Subcutaneous abdominal adipose tissue (tissue), 5 donors: ENCODE measurements at regions not wholly inside any gene's neighbourhood (a gene's known extent, or its start where the extent isn't known, plus 50 kb on each side); places are given as distances from the start of the nearest gene placed in this dataset.

Source experiments
- H3K27ac ChIP-seq: one replicate; pipeline ENCODE4 v1.7.0; 2013; ENCODE audit warnings: low read depth, mild to moderate bottlenecking, inconsistent platforms, low read length, moderate library complexity
- H3K27me3 ChIP-seq, 5 donors: one replicate each; pipeline ENCODE4 v1.7.0; 2013; ENCODE audit warnings: low read length in 5 of 5, inconsistent platforms in 1 of 5; ENCODE audit not compliant: control insufficient read depth in 5 of 5, insufficient read depth in 4 of 5
- H3K36me3 ChIP-seq, 5 donors: one replicate each; pipeline ENCODE4 v1.7.0; 2013; ENCODE audit warnings: low read length in 5 of 5; ENCODE audit not compliant: control insufficient read depth in 5 of 5, insufficient read depth in 5 of 5
- H3K4me1 ChIP-seq, 5 donors: one replicate each; pipeline ENCODE4 v1.7.0; 2013; ENCODE audit warnings: low read length in 5 of 5, mild to moderate bottlenecking in 3 of 5, moderate library complexity in 1 of 5; ENCODE audit not compliant: control insufficient read depth in 5 of 5, insufficient read depth in 5 of 5
- H3K4me3 ChIP-seq, 5 donors: one replicate each; pipeline ENCODE4 v1.7.0; 2013; ENCODE audit warnings: low read length in 5 of 5, low read depth in 1 of 5
- H3K9ac ChIP-seq, 5 donors: one replicate each; pipeline ENCODE4 v1.7.0; 2013; ENCODE audit warnings: low read length in 5 of 5, mild to moderate bottlenecking in 4 of 5, moderate library complexity in 3 of 5
- H3K9me3 ChIP-seq, 5 donors: one replicate each; pipeline ENCODE4 v1.7.0; 2013; ENCODE audit warnings: low read length in 5 of 5; ENCODE audit not compliant: control insufficient read depth in 5 of 5
- donor health status: healthy.
- donor health status: healthy.
- donor health status: healthy.
- donor health status: healthy.
- donor health status: healthy.

GRCh38 chr12:97821806-97822205 is 359.2 kb downstream of the RMST start:
- H3K4me1 ChIP-seq = peaks cover 0 to 10% (median 7%) of the 10 kb centered on the region in 5 donors
- no peak overlapping the region for H3K9ac ChIP-seq
- H3K4me3 ChIP-seq = no peak overlapping the region
- H3K36me3 ChIP-seq = no peaks in the 10 kb centered on the region
- no peak overlapping the region for H3K27ac ChIP-seq
- no peaks in the 10 kb centered on the region for H3K27me3 ChIP-seq
- H3K9me3 ChIP-seq = no peaks in the 10 kb centered on the region

GRCh38 chr12:97835541-97835940 is 372.9 kb downstream of the RMST start:
- no peak overlapping the region for H3K4me3 ChIP-seq
- no peaks in the 10 kb centered on the region for H3K9me3 ChIP-seq

GRCh38 chr12:97837401-97837800 is 374.8 kb downstream of the RMST start:
- H3K36me3 ChIP-seq = no peaks in the 10 kb centered on the region
- H3K4me1 ChIP-seq = no peaks in the 10 kb centered on the region
- H3K27me3 ChIP-seq = no peaks in the 10 kb centered on the region
- H3K9me3 ChIP-seq = no peaks in the 10 kb centered on the region
- no peak overlapping the region for H3K4me3 ChIP-seq
- H3K9ac ChIP-seq = no peak overlapping the region
- no peak overlapping the region for H3K27ac ChIP-seq

More at GRCh38 chr12:97835541-97835940, 372.9 kb downstream of the RMST start:
- Histone ChIP-seq H3K27me3 (no peaks in the 10 kb centered on the region), H3K36me3 (no peaks in the 10 kb centered on the region), H3K9ac (no peak overlapping the region), H3K27ac (no peak overlapping the region), H3K4me1 (no peaks in the 10 kb centered on the region)

- H3K27ac ChIP-seq = no peak overlapping the region
- H3K9ac ChIP-seq = no peak overlapping the region
- H3K4me1 ChIP-seq = no peaks in the 10 kb centered on the region
- H3K27me3 ChIP-seq = no peaks in the 10 kb centered on the region
- H3K4me3 ChIP-seq = no peak overlapping the region
- H3K9me3 ChIP-seq = no peaks in the 10 kb centered on the region
- no peaks in the 10 kb centered on the region for H3K36me3 ChIP-seq
These were observed 385.4 kb downstream of the RMST start for GRCh38 chr12:97848051-97848450.

GRCh38 chr12:97854477-97854876 is 391.9 kb downstream of the RMST start:
- no peaks in the 10 kb centered on the region for H3K9me3 ChIP-seq
- no peaks in the 10 kb centered on the region for H3K4me1 ChIP-seq
- H3K36me3 ChIP-seq = no peaks in the 10 kb centered on the region
- H3K9ac ChIP-seq = no peak overlapping the region
- no peak overlapping the region for H3K4me3 ChIP-seq
- H3K27ac ChIP-seq = no peak overlapping the region
- H3K27me3 ChIP-seq = no peaks in the 10 kb centered on the region

GRCh38 chr12:97862072-97862471 is 399.5 kb downstream of the RMST start:
- Histone ChIP-seq H3K4me3 (no peak overlapping the region), H3K27me3 (no peaks in the 10 kb centered on the region), H3K9me3 (peaks cover 0 to 2% (median 0%) of the 10 kb centered on the region in 5 donors), H3K36me3 (no peaks in the 10 kb centered on the region), H3K9ac (no peak overlapping the region), H3K4me1 (no peaks in the 10 kb centered on the region), H3K27ac (no peak overlapping the region)

- Histone ChIP-seq H3K27ac (no peak overlapping the region), H3K27me3 (no peaks in the 10 kb centered on the region), H3K36me3 (no peaks in the 10 kb centered on the region), H3K4me1 (peaks cover 0 to 4% (median 0%) of the 10 kb centered on the region in 5 donors), H3K9me3 (no peaks in the 10 kb centered on the region), H3K9ac (no peak overlapping the region), H3K4me3 (no peak overlapping the region)
These were observed 412.5 kb downstream of the RMST start for GRCh38 chr12:97875064-97875463.

- peaks cover 0 to 2% (median 0%) of the 10 kb centered on the region in 5 donors for H3K9me3 ChIP-seq
- H3K36me3 ChIP-seq = no peaks in the 10 kb centered on the region
- H3K9ac ChIP-seq = no peak overlapping the region
- no peak overlapping the region for H3K27ac ChIP-seq
- no peak overlapping the region for H3K4me3 ChIP-seq
- no peaks in the 10 kb centered on the region for H3K27me3 ChIP-seq
- peaks cover 0 to 4% (median 0%) of the 10 kb centered on the region in 5 donors for H3K4me1 ChIP-seq
These were observed 414.2 kb downstream of the RMST start for GRCh38 chr12:97876780-97877179.

GRCh38 chr12:97877404-97877803 is 414.8 kb downstream of the RMST start:
- no peak overlapping the region for H3K27ac ChIP-seq
- no peaks in the 10 kb centered on the region for H3K36me3 ChIP-seq
- peaks cover 0 to 2% (median 0%) of the 10 kb centered on the region in 5 donors for H3K9me3 ChIP-seq
- no peak overlapping the region for H3K9ac ChIP-seq
- no peaks in the 10 kb centered on the region for H3K27me3 ChIP-seq
- no peak overlapping the region for H3K4me3 ChIP-seq
- peaks cover 0 to 4% (median 0%) of the 10 kb centered on the region in 5 donors for H3K4me1 ChIP-seq

- Histone ChIP-seq H3K36me3 (no peaks in the 10 kb centered on the region), H3K27ac (no peak overlapping the region), H3K4me1 (peaks cover 0 to 7% (median 6%) of the 10 kb centered on the region in 5 donors), H3K9me3 (no peaks in the 10 kb centered on the region), H3K27me3 (no peaks in the 10 kb centered on the region), H3K4me3 (no peak overlapping the region), H3K9ac (no peak overlapping the region)
These were observed 424.0 kb downstream of the RMST start for GRCh38 chr12:97886511-97887176.
